ENCODE measurements at regions not wholly inside any gene's neighbourhood (a gene's known extent, or its start where the extent isn't known, plus 50 kb on each side); places are given as distances from the start of the nearest gene placed in this dataset.

DNA sequence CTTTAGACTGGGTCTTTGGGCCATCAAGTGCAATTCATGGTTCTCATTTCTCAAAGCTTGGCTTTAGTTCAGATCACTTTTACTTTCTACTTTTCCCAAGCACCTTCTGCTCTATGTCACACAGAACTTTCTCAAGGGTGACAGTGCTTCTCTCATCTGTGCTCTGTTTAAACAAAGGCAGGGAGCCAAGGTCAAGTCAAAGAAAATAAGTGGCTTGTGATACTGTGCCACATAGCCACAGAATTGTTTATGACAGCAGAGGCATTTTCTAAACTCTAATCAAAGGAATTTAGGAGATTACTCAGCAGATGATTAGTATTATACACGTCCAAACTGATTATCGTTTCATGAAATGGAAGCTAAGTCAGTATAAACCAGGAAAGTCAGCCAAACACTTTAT lies 348.0 kb downstream of the HDGFL1 start:
- Mint-ChIP-seq H3K9me3 (peaks cover 13% of the 10 kb centered on the region), H3K36me3 (ENCODE audit: low read depth) (no peaks in the 10 kb centered on the region), H3K4me3 (no peak overlapping the region), H3K27me3 (ENCODE audit: low read depth) (no peaks in the 10 kb centered on the region), H3K27ac (no peak overlapping the region), H3K4me1 (ENCODE audit: low read depth) (no peaks in the 10 kb centered on the region)

DNA sequence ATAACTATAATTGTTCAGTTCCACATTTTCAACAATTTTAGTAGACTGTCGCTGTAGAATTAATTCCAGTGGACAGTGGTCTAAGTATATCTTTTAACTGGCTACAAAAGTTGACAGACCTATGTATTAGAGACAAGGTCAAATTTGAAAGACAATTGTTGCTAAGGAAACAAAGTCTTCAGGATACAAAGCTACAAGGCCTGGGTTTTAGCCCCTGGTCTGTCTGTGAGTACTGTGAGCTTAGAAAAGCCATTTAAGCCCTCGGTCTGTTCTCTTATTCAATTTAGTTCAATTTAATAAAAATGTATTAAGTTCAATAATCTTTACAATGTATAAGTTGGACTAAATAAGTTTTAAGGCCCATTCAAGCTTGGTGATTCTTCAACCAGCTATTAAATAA lies 352.5 kb downstream of the HDGFL1 start:
- Mint-ChIP-seq H3K4me3 (no peak overlapping the region), H3K36me3 (ENCODE audit: low read depth) (no peaks in the 10 kb centered on the region), H3K4me1 (ENCODE audit: low read depth) (no peaks in the 10 kb centered on the region), H3K9me3 (peaks cover 8% of the 10 kb centered on the region), H3K27ac (no peak overlapping the region), H3K27me3 (ENCODE audit: low read depth) (no peaks in the 10 kb centered on the region)

DNA sequence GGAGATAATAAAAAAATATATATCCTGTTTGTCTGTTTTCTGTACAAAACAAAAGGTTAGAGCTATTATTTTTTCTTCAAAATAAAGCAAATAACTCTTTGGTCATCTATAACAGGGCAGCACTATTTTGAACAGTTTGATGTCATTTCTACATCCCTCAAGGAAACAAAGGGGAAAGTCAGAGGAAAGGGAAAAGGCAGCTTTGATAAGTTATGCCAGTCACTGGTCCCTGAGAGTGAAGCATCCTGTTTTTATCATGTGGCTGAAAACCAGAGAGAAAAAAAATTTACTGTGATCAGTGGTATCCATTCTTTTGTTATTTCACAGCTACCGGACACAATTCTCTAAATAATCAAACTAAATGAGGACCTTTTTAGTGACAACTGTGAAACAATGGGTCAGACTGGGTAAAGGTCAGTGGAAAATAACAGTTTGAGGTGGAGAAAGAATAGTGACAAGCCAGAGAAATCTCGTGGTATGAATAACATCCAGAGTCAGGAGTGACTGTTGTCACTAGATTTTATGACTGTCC lies 356.0 kb downstream of the HDGFL1 start:
- Mint-ChIP-seq H3K36me3 (ENCODE audit: low read depth) (no peaks in the 10 kb centered on the region), H3K27me3 (ENCODE audit: low read depth) (no peaks in the 10 kb centered on the region), H3K4me3 (no peak overlapping the region), H3K27ac (no peak overlapping the region), H3K9me3 (no peaks in the 10 kb centered on the region), H3K4me1 (ENCODE audit: low read depth) (no peaks in the 10 kb centered on the region)

DNA sequence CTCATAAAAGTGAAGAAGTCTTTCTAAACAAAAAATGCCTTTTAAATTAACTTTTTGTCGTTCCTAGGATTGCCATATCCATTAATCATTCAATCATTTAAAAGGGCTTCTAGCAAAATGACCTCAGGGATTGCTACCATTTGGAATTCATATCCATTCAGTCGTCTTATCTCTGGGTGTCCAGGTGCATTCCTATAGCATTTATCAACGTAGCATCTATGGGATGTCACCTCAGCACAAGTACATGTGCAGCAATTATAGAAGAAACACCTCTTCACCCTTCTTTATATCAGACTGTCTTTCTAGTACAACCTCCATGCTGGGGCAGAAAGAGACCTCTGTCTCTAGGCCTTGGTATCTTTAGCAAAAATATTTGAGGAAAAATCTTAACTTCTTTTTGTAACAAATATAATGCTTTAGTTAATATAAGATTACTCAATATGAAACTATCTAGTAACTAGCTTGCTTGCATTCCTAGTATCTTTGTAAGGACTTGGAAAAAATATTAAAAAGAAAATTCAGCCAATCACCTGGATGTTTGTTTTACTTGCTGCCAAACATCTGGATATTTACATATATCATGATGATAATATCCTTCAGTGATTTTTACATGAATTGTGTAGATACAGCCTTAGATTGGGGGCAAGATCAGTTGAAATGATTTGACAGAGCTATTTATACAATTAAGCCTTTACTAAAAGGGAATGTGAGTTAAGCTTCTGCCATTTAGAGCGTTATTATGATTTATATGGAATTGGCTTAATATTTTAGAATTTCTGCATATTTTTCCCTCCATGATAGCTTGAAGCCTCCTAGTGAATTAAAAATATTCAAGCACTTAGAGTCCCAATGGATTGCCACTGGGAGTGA lies 356.8 kb downstream of the HDGFL1 start:
- no peaks in the 10 kb centered on the region for H3K9me3 Mint-ChIP-seq
- no peaks in the 10 kb centered on the region for H3K4me1 Mint-ChIP-seq (ENCODE audit: low read depth)
- H3K27me3 Mint-ChIP-seq (ENCODE audit: low read depth), result no peaks in the 10 kb centered on the region
- no peak overlapping the region for H3K4me3 Mint-ChIP-seq
- H3K36me3 Mint-ChIP-seq (ENCODE audit: low read depth), result no peaks in the 10 kb centered on the region
- H3K27ac Mint-ChIP-seq, result no peak overlapping the region

DNA sequence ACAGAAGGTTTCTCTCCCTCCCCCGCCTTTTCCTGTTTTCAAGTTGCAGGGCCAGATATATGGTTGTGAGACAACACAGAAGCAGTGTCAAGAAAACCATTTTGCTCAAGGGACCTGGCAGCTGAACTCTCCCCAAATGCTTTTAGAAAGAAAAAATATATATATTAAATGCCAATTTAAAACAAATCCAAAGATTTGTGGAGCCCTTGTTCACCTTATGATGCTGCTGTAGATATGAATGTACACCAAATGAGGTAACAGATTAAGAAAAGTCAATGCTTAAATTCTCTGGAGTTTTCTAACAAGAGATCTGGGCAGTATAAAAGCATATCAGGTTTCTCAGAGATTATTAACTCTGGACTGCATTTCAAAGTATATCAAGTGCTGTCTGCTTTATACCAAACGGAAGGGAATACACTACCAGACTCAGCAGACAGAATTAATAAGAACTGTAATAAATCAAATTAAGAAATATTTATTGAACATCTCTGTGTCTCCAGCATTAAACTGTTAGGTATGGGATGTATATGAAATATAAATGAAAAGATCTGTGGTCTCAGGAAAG lies 357.5 kb downstream of the HDGFL1 start:
- Mint-ChIP-seq H3K9me3 (no peaks in the 10 kb centered on the region), H3K27me3 (ENCODE audit: low read depth) (no peaks in the 10 kb centered on the region), H3K4me1 (ENCODE audit: low read depth) (no peaks in the 10 kb centered on the region), H3K27ac (no peak overlapping the region), H3K36me3 (ENCODE audit: low read depth) (no peaks in the 10 kb centered on the region), H3K4me3 (no peak overlapping the region)

DNA sequence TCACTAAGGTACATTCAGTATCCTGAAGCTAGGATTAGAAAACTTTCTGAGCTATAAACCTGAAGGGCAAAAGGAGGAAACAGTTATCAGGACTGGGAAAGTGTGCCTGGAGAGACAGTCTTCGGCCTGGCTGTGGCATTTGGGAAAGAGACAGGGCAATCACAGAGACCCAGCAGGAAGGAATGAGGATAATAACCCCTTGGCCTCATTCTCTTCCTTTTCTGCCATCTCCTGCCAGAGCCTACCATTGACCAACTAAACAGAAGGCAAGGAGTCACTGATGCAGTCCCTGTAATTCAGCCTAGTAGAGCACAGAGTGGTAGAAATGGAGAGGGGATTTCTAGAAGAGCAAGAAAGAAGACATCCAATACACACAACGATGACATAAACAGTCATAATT lies 359.4 kb downstream of the HDGFL1 start:
- H3K36me3 Mint-ChIP-seq (ENCODE audit: low read depth), result no peaks in the 10 kb centered on the region
- no peak overlapping the region for H3K27ac Mint-ChIP-seq
- no peaks in the 10 kb centered on the region for H3K4me1 Mint-ChIP-seq (ENCODE audit: low read depth)
- no peaks in the 10 kb centered on the region for H3K9me3 Mint-ChIP-seq
- H3K4me3 Mint-ChIP-seq, result no peak overlapping the region
- no peaks in the 10 kb centered on the region for H3K27me3 Mint-ChIP-seq (ENCODE audit: low read depth)

DNA sequence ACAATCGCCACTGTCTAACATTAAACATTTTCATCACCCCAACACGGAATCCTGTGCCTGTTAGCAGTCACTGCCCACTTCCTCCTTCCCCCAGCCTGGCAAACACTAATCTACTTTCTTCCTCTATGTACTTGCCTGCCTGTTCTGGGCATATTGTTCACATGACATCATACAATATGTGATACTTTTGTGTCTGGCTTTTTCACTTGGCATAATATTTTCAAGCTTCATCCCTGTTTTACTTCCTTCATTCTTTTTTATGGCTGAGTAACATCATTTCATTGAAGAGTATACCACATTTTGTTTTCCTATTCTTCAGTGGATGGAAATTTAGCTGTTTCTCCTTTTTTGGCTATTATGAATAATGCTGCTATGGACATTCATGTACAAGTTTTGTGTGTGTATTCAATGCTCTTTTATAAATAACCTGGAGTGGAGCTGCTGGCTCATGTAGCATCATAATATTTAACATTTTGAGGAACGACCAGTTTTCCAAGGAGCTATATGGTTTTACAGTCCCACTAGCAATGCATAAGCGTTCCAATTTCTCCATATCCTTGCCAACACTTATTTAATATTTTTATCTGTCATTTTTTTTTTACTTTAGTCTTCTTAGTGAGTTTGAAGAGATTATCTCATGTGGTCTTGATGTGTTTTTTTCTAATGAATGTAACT lies 360.1 kb downstream of the HDGFL1 start:
- H3K36me3 Mint-ChIP-seq (ENCODE audit: low read depth), result no peaks in the 10 kb centered on the region
- no peaks in the 10 kb centered on the region for H3K9me3 Mint-ChIP-seq
- H3K27ac Mint-ChIP-seq, result no peak overlapping the region
- H3K4me3 Mint-ChIP-seq, result no peak overlapping the region
- H3K4me1 Mint-ChIP-seq (ENCODE audit: low read depth), result no peaks in the 10 kb centered on the region
- H3K27me3 Mint-ChIP-seq (ENCODE audit: low read depth), result no peaks in the 10 kb centered on the region

DNA sequence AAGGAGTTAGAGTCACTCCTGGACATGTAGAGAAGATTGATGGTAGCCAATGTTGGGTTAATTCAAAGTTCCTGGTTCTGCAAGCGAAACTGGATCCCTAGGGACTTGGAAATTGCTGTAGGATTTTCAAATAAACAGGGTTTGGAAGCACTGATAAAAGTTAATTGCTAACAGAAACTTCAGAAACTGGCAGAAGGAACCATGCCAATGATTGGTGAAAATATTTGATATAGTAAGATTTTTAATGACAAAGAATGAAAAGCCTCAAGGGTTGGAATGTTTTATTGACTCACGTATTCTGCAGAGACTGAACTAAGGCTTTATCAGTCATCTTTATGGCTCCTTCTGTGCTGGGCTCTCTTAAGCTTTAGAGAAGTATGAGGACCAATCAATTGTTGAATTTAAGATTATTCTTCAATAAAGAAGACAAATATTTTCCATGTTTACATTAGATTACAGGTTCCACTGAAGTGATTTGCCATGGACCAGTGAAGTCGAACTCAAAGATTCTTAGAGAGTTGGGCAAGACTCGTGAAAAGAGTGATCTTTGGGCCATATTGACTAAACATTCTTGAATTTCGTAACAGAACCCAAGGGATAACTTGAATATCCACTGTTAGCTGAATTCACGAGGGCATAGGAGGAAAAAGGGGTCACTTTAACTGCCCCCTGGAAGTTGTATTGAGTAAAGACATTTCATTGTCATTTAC lies 371.4 kb downstream of the HDGFL1 start:
- no peak overlapping the region for H3K4me3 Mint-ChIP-seq
- H3K27me3 Mint-ChIP-seq (ENCODE audit: low read depth), result no peaks in the 10 kb centered on the region
- H3K4me1 Mint-ChIP-seq (ENCODE audit: low read depth), result no peaks in the 10 kb centered on the region
- H3K27ac Mint-ChIP-seq, result no peak overlapping the region
- H3K36me3 Mint-ChIP-seq (ENCODE audit: low read depth), result no peaks in the 10 kb centered on the region
- H3K9me3 Mint-ChIP-seq, result peaks cover 3% of the 10 kb centered on the region

DNA sequence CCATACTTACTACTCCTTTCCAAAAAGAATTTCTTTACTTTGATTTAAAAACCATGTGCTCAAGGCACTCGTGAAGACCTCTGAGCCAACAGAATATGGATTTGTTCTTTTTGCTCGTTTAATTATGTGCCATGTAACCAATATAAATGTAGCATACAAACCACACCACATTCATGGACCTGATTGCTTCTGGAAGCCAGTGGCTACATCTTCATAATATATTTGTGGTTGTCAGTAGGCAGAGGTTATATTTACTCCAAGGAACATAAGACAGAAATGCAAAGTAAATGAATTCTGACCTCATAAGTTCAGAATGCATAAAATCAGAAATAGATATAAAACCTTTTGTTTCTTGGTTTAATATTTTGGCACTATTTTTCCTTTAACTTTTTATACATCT lies 373.0 kb downstream of the HDGFL1 start:
- peaks cover 3% of the 10 kb centered on the region for H3K9me3 Mint-ChIP-seq
- H3K27ac Mint-ChIP-seq, result no peak overlapping the region
- H3K36me3 Mint-ChIP-seq (ENCODE audit: low read depth), result no peaks in the 10 kb centered on the region
- no peaks in the 10 kb centered on the region for H3K4me1 Mint-ChIP-seq (ENCODE audit: low read depth)
- H3K27me3 Mint-ChIP-seq (ENCODE audit: low read depth), result no peaks in the 10 kb centered on the region
- no peak overlapping the region for H3K4me3 Mint-ChIP-seq

DNA sequence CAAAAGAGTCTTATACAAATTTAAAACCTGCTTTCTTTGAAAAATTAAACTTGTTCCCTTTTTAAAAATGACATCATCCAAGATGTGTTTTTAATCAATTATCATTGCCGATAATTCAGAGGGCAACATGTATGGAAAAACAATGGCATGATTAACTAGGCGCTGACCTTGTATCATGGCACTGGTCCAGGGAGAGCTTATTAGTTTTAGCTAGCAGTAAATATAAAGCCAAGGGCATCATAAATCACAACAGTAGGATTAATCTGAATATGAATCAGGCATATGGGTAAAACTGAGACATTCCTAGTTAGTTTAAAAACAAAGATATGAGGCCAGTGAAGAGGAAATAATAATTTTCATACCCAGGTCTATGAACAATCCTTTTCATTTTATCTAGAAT lies 374.0 kb downstream of the HDGFL1 start:
- Mint-ChIP-seq H3K27me3 (ENCODE audit: low read depth) (no peaks in the 10 kb centered on the region), H3K36me3 (ENCODE audit: low read depth) (no peaks in the 10 kb centered on the region), H3K9me3 (no peaks in the 10 kb centered on the region), H3K4me1 (ENCODE audit: low read depth) (no peaks in the 10 kb centered on the region), H3K4me3 (no peak overlapping the region), H3K27ac (no peak overlapping the region)

DNA sequence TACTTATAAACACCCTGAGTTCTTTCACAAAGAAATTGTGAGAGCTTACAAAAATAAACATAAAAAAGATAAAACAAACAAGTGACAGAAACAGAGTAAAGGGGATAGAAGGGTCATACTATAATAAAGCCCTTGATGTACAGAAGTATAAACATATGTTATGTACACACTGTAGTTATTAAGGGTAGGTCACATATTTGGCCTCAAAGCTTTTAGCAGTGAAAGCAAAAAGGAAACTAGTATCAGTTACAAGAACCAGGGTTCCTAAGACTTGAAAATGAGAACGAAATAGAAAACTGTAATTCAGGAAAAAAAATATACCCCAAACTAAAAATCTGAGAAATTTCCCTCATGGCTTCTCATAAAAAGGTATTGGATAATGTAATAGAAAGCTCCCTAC lies 380.6 kb downstream of the HDGFL1 start:
- Mint-ChIP-seq H3K36me3 (ENCODE audit: low read depth) (peaks cover under 1% of the 10 kb centered on the region), H3K4me1 (ENCODE audit: low read depth) (peaks cover 6% of the 10 kb centered on the region), H3K4me3 (no peak overlapping the region), H3K9me3 (no peaks in the 10 kb centered on the region), H3K27me3 (ENCODE audit: low read depth) (no peaks in the 10 kb centered on the region), H3K27ac (no peak overlapping the region)

DNA sequence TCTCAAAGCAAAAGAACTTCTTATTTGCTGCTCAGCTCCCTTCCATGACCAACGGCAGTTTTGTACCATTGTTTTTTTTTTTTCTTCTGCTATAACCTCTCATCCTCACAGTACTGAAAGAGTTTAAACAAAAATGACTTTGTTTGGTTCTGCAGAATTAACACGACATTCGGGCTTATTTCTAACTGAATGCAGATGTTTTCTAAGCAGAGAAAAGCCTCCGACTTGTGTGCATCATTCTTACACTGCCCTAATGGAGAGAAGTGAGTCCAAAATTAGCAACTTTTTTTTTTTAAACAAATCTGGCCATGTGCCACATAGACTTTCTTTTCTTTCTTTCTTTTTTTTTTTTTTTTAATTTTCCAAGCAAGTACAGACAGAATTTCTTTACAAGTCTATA lies 382.7 kb downstream of the HDGFL1 start:
- H3K4me1 Mint-ChIP-seq (ENCODE audit: low read depth), result peaks cover 11% of the 10 kb centered on the region
- H3K4me3 Mint-ChIP-seq, result no peak overlapping the region
- no peak overlapping the region for H3K27ac Mint-ChIP-seq
- peaks cover 2% of the 10 kb centered on the region for H3K36me3 Mint-ChIP-seq (ENCODE audit: low read depth)
- no peaks in the 10 kb centered on the region for H3K27me3 Mint-ChIP-seq (ENCODE audit: low read depth)
- no peaks in the 10 kb centered on the region for H3K9me3 Mint-ChIP-seq

DNA sequence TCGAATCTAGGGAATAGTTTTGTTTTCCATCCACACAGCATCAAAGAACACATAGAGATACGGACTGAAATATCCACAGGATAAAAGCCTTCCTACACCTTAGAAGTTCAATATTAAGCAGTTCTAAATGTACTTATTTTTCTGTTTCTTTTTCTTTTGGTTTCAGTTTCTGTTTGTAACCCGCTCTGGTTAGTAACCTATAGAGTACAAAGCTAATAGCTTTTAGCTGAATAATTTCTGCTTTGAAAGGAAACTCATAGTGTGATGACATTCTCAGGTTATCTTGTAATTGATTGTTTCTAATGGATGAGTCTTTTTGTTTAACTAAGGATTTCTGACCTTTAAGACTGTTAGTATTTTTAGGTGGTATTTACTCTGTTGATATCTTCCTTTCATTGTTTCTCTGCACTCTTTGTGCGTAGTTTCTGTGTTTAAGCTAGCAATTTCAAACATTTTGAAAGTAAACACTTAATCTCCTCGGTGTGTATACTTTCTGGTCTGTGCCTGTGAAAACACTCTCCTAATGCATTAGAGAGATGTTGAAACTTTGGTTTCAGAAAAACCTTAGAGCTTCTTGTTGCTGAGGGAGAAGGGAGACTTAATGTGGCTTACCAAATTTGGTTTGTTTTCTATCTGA lies 385.5 kb downstream of the HDGFL1 start:
- H3K4me1 Mint-ChIP-seq (ENCODE audit: low read depth), result peaks cover 27% of the 10 kb centered on the region
- H3K9me3 Mint-ChIP-seq, result peaks cover 16% of the 10 kb centered on the region
- H3K27ac Mint-ChIP-seq, result peak overlapping the region; percentile 88
- H3K4me3 Mint-ChIP-seq, result peak overlapping the region; percentile 85
- H3K27me3 Mint-ChIP-seq (ENCODE audit: low read depth), result no peaks in the 10 kb centered on the region
- peaks cover 15% of the 10 kb centered on the region for H3K36me3 Mint-ChIP-seq (ENCODE audit: low read depth)

DNA sequence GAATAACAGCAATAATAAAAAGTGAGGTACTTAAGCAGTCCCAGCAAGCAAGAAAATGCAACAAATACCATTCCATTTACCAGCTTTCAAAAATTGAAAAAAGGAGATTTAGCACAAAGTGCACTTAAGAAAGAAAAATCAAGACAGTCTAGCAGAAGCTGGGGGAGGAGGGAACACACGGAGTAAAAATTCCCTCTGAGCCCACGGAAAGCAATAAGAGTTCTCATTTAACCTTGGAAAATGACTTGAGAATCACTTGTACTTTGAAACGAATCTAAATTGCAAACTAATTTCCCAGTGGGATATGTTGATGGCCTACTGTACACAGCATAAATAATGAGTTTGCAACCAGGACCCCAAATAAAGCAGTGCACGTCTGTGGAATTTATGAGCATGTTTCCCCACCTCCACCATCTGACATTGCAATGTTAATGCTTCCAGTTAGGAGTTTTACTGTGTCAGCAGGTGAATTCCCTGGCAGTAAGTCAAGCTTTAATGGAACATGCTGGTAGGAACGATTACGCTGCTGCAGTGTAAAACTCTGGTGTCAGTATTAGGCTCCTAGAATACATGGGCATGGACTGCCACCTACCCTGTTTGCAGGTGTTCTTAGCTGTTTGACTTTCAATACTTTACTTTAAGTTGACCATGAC lies 386.8 kb downstream of the HDGFL1 start:
- Mint-ChIP-seq H3K27ac (no peak overlapping the region), H3K9me3 (peaks cover 16% of the 10 kb centered on the region), H3K36me3 (ENCODE audit: low read depth) (peaks cover 15% of the 10 kb centered on the region), H3K27me3 (ENCODE audit: low read depth) (no peaks in the 10 kb centered on the region), H3K4me3 (no peak overlapping the region), H3K4me1 (ENCODE audit: low read depth) (peaks cover 27% of the 10 kb centered on the region)
